ENCODE measurements at regions not wholly inside any gene's neighbourhood (a gene's known extent, or its start where the extent isn't known, plus 50 kb on each side); places are given as distances from the start of the nearest gene placed in this dataset.
A peak's percentile ranks its signal among the peaks of the same experiment; 100 is the strongest.
"Not testable (repeated sequence)": the region's sequence is repeated elsewhere in the genome, so short reads cannot be mapped to it uniquely, and the experiment has no call there.

DNA sequence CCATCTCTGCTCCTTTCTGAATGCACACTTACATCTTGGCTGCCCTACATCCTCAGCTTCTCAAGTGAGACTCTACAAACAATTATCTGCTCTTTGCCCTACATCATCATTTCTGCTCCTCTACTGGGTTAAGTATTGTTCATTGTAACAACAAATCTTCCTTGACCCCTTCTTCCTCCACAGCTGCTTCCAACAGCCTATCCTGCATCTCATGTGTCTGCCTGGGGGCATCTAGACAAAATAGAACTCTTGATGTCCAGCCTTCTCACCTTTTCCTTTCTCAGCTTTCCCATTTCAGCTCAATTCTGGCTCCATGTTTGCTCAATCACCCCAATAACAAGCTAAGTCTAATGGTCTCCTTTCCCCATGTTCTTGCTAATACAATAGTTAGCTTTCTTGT lies 509.8 kb downstream of the DIRAS2 start:
- DNase-seq, result no peak

DNA sequence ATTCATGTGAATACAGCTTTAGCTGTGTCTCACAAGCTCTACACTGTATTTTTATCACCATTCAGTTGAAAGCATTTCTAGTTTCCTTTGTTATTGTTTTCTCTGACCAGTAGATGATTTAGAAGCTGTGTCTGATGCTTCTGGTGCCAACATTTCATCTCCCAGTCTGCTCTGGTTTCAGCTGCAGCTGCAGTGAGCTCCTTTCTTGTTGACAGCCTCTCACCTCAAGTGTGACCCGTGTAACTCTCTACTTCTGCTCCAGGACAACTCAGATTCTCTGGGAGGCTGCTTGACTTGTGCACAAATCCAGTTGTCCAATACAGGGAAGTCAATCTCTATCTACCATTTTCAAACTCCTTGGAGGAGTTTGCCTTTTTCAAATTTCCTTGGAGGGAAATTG lies 504.8 kb downstream of the DIRAS2 start:
- DNase-seq, result peak in 1 of 2 donors; percentile 10

DNA sequence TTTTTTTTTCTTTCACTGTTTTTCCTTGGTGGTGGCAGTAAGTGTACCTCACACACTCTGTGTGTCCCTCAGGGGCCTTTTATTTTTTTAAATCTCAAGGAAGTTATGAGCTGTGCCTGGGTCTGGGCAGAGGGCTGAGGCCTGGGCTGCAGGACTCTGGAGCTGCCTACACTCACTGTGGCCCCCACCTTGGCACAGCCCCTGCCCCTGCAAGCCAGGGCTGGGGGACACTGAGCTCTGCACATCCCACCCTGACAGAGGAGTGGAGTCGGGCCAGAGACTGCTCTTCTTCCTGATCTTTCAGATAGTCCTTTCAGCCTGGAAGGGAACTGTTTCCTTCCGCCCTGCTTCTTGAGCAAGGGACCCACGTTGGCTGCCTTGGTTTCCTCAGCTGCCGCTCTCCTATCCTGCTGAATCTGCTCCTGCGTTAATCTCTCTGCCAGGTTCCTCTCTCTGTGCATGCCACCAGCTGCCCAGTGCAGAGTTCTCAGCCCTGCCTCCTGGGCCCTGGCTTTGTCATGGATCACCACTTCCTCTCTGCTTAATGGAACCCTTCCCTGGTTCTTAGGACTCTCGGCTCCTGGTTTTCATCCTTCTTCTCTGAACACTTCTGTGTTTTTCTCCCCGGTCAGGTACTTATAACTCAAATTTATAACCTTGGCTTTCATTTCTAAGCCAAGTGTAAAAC lies 502.3 kb downstream of the DIRAS2 start:
- DNase-seq, result no peak

DNA sequence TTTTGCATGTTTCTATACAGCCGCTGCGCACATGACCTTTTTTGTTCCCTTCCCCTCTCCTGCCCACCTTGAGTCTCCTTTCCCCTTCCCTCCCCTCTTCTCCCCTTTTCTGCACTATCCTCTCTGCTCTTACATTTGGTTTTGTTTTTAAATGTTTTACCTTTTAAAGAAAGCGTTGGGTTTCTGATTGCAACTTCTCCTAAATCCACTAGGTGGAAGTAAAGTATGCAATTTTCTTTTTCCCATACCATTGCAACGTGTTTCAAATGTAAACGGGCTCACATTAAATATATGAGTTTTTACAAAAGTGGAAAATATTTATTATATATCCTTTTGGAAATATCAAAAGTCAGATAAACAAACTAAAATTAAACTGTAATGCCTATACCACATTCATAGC lies 500.9 kb downstream of the DIRAS2 start:
- no peak for DNase-seq

DNA sequence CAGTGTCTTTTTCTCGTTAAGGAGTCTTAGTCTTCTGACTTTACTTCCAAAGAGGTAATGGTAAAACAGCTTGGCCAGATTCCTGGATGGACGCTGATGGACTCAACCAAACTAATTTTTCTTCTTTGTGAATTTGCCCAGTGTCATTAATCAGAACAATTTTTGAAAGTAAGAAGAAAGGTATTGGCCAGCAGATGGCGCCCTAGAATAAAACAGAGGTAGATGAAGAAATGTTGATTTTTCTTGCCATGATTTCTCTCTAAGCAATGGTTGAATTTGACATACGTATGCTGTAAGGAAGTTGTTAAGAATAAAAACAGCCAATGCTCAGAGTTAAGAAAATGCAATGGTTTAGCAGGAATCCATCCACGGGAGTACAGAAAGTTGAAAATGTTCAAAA lies 500.0 kb downstream of the DIRAS2 start:
- DNase-seq, result peak in 1 of 2 donors; percentile 14

DNA sequence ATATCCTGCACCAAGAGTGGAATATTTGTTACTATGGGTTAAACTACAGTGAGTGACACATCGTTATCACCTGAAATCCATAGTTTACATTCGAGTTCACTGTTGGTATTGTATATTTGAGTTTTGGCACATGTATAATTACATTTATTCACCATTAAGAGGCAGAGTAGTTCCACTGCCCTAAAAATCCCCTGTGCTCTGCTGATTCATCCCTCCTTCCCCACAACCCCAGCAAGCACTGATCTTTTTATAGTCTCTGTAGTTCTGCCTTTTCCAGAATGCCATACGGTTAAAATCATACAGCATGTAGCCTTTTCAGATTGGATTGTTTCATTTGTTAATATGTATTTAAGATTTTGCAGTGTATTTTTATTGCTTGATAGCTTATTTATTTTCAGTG lies 495.2 kb downstream of the DIRAS2 start:
- DNase-seq, result no peak

DNA sequence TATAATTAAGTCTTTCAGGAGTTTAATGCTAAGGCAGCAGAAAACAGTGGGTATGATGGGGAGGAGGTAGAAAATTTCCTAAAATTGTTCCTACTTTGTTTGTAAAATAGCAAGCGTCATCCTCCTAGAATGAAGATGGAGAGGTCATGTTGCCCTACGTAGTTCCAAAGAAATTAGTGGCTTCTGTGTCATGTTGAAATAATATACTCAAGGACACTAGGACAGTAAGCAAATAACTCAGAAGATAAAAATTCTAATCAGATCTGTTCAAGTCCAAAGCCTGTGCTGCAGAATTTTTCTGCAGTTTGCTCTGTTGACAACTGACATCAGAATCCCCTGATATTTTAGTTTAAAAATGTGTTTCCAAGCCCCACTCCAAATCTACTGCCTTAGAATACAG lies 486.3 kb downstream of the DIRAS2 start:
- DNase-seq, result no peak

DNA sequence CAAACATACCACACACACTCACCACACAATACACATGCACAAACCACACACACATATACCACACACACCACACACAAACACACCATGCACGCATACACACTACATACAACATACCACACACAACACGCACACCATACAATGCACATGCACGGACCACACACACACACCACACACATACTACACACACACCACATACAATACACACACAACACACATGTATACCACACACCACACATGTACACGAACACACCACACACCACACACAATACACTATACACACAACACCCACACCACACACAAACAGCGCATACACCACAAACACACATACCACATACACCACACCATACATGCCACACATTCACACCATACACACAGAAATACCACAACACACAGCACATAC lies 480.3 kb downstream of the DIRAS2 start:
- DNase-seq, result no peak

DNA sequence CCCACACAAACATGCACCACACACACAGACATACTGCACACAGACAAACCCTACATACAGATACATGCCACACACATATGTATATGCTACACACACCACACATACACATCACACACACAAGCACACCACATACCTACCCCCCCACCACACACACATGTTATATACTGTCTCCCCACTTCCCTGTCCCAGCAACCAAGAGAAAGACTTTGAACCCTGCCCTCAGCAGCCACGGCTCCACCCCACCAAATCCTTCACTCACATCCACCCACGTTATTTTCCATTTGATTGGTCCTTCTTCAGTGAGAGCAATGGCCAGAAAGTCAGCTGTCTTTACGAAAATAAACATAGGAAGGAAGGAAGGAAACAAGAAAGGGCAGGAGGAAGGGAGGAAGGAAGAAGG lies 479.8 kb downstream of the DIRAS2 start:
- no peak for DNase-seq

DNA sequence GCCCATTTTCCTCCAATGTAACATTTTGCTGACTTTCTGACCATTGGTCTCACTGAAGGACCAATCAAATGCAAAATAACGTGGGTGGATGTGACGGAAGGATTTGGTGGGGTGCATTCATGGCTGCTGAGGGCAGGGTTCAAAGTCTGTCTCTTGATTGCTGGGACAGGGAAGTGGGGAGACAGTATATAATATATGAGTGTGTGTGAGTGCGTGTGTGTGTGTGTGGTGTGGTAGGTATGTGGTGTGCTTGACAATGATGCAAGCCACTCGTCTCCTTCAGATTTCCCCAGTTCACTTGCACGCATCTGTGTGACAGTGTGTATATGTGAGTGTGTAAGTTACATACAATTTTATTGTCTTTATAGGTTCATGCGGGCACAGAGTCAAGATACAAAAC lies 477.3 kb downstream of the DIRAS2 start:
- DNase-seq, result no peak

DNA sequence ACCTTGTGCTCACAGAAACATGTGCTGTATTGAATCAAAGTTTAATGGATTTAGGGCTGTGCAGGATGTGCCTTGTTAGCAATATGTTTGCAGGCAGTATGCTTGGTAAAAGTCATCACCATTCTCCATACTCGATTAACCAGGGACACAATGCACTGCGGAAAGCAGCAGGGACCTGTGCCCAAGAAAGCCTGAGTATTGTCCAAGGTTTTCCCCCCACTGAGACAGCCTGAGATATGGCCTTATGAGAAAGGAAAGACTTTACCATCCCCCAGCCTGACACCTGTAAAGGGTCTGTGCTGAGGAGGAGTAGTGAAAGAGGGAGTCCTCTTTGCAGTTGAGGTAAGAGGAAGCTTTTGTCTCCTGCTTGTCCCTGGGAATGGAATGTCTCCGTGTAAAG lies 476.2 kb downstream of the DIRAS2 start:
- not testable (repeated sequence) for DNase-seq

DNA sequence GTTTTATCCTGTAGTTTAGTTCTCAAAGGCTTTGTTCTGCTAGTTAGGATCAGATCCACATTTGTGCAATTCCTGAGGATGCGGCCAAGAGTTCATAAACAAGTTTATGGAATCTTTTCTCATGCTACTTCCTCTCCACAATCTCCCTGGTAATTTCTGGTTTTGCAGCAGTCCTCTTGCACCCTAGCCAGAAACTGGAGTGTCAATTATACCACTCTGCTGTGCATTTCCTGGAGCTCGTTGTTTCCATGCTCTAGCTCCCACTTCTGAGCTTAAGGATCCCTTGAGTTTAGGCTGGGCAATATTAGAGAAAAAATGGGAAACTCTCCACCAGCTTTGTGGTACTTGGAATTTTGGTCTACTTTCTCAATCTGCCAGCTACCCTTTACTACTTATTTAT lies 474.7 kb downstream of the DIRAS2 start:
- DNase-seq, result no peak

DNA sequence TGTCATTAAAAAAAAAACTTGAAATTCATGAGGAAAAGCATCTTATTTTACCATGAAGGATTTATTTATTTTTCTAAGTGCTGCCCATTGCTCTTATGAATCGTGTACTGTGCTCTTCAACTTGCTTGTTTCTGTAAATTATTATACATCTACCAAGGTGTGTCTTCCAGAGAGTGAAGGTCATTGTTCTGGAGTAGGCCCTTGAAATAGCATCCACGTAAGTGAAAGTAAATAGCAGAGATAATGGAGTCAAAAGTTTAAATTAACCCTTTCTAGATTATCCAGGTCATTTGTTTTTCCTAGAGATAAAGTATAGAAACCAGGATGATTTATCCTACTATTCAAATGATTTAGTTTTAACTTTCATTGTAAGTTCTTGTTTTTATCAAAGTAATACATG lies 473.1 kb downstream of the DIRAS2 start:
- DNase-seq, result no peak

DNA sequence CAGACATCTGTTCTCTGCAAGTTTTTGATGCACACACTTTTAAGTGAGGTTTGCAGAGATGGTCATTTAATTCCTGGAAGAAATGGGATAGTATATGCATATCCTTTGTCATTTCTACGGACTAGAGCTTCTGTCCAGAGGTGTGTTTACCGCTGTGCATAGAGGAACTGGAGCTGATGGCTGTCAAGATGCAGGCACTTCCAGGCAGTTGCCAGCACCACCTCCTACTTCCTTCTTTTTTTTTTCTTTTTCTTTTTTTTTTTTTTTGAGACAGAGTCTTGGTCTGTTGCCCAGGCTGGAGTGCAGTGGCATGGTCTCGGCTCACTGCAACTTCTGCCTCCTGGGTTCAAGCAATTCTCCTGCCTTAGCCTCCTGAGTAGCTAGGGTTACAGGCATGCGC lies 468.7 kb downstream of the DIRAS2 start:
- not testable (repeated sequence) for DNase-seq

DNA sequence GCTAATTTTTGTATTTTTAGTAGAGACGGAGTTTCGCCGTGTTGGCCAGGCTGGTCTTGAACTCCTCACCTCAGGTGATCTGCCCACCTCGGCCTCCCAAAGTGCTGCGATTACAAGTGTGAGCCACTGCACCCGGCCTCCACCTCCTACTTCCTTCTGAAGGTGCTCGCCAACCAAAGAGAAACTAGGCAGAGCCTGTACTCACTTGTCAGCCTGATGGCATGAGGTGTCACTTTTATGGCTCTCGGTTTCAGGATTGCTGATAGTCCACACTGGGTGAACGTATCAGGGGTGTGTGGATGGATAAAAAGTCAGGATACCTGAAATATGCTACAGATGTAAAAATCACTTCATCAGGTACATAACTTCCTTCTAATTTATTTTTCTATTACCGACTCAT lies 468.3 kb downstream of the DIRAS2 start:
- DNase-seq, result not testable (repeated sequence)

DNA sequence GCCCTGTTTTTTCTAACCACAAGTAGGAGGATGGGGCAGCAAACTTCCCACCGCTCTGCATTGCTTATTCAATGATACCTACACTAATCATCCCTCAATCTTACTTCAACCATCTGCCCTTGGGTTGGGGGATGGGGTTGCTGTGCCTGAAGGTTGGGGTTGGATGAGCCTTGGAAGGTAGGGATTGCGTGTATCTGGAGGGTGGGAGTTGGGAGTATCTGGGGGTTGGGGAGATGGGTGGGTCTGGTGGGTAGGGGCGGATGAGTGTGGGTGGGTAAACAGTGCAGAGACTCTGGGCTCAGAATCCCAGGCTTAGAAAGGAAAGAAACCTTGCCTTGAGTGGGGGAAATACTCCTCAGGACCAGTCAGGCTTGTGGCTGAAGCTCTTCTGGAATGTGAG lies 467.4 kb downstream of the DIRAS2 start:
- DNase-seq, result no peak

DNA sequence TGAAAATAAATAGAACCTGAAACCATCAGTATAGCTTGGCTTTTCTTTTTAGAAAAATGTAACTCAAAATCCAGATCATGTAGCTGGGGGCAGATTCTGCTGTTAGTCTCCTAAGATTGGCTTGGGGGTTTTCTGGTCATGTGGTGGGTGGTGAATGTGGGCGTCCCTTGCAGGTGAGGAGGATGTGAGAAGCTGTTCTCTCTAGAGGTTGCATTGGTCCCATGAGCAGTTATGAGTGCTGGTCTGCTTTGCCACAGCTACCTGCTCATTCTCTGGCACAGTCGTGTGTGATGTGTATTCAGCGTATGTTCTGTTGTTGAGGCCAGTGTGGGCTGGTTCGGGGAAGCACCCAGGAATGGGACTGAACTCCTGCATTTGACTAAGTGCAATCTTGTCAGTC lies 466.8 kb downstream of the DIRAS2 start:
- no peak for DNase-seq

DNA sequence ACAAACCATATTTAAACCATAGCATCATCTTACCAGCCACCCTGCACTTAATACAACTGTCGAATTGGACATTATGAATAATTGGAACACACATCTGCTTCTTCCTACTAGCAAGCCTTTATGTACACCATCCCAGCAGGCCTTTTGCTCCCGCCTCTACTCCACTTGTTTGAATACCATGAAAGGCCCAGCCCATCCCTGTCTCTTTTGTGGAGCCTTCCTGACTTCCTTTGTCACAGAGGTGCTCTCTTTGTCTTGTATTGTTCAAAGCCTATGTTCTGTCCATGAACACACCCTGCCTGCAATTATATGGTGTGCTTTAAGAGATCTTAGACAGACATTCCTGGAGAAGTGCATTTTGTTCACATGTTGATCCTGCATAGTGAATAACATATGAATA lies 465.7 kb downstream of the DIRAS2 start:
- DNase-seq, result no peak

DNA sequence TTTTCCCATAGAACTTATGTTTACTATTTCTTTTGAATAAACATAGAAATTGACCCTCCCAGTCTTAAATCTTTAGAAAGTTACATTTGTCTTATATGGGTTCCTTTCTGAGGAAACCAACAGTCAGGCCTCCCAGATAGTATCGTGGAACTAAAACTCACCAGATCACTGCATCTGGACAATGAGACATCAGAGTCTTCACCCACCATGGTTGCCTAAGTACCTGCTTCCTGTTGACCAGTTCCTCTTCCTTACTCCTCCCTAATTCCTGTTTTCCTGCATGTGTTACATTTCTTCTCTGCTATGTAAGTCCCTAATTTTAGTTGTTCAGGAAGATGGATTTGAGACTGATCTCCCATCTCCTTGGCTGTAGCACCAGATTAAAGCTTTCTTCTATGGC lies 462.2 kb downstream of the DIRAS2 start:
- DNase-seq, result no peak

DNA sequence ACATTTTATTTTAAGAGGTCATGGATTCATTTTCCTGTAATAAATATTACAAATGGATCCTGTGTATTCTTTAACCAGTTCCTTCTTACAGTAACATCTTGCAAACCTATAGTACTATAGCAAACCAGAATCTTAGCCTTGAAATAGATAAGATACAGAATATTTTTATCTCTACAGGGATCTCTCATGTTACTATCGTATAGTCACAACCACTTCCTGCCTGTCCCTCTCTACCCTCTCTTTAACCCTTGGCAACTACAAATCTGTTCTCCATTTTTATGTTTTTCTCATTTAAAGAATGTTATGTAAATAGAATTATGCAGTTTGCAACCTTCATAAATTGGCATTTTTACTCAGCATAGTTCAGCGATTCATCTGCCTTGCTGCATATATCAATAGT lies 454.0 kb downstream of the DIRAS2 start:
- no peak for DNase-seq

DNA sequence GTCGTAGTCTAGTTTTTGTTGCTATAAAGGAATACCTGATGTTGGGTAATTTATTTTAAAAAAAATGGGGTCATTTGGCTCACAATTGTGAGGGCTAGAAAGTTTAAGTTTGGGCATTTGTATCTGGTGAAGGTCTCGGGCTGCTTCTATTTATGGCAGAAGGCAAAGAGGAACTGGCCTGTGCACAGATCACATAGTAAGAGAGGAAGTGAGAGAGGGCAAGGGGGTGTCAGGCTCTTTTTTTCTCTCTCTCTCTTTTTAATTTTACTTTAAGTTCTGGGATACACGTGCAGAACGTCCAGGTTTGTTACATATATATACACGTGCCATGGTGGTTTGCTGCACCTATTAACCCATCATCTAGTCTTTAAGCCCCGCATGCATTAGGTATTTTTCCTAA lies 453.3 kb downstream of the DIRAS2 start:
- DNase-seq, result no peak

DNA sequence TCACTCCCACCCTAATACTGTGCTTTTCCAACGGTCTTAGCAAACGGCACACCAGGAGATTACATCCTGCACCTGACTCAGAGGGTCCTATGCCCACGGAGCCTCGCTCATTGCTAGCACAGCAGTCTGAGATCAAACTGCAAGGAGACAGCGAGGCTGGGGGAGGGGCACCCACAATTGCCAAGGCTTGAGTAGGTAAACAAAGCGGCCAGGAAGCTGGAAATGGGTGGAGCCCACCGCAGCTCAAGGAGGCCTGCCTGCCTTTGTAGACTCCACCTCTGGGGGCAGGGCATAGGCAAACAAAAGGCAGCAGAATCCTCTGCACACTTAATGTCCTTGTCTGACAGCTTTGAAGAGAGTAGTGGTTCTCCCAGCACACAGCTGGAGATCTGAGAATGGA lies 450.2 kb downstream of the DIRAS2 start:
- not testable (repeated sequence) for DNase-seq

DNA sequence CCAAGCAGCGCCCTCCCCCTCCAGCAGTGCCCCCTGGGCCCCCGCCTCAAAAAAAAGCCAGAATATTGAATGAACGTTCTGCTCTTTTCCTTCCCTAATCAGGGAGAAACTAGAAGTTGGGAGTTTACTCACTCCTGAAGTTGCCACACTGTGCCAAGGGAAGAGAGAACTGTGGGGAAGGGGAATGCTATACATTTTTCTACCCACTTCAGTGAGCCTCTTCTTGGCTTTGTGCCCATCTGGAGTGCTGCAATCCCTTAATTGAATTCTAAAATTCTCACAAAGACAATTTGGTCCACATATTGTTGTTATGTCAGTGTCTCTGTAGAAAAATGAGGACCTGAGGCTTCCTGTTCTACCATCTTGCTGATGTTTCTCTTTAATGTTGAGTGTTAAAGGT lies 443.7 kb downstream of the DIRAS2 start:
- no peak for DNase-seq

DNA sequence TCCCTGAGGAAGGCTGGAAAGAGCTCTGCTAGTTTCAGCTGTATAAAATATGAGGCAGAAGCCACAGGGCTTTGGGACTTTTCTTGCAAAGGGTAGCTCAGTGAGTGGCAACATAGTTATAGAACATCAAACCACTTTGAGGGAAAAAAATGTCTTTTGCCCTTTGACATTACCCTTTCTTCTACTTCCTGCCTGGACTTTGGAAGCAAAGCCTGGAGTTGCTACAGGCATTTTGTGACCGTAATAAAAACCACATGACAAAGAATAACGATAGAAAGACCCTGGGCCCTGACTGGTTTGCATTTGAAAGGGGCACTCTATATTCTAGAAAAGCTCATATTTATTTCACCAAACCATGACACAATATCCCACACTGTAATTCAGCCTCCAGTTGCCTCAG lies 440.9 kb downstream of the DIRAS2 start:
- no peak for DNase-seq
